HG02610 (cell line): ENCODE measurements at regions not wholly inside any gene's neighbourhood (a gene's known extent, or its start where the extent isn't known, plus 50 kb on each side); places are given as distances from the start of the nearest gene placed in this dataset.
"Not testable (repeated sequence)": the region's sequence is repeated elsewhere in the genome, so short reads cannot be mapped to it uniquely, and the experiment has no call there.

Experiments used
- ATAC-seq: cut with Tn5 transposase; IDR thresholded peaks from one replicate; pipeline ENCODE4 v1.9.1; 2021; ENCODE audit warnings: mild to moderate bottlenecking, moderate library complexity; ENCODE audit not compliant: unreplicated experiment

DNA sequence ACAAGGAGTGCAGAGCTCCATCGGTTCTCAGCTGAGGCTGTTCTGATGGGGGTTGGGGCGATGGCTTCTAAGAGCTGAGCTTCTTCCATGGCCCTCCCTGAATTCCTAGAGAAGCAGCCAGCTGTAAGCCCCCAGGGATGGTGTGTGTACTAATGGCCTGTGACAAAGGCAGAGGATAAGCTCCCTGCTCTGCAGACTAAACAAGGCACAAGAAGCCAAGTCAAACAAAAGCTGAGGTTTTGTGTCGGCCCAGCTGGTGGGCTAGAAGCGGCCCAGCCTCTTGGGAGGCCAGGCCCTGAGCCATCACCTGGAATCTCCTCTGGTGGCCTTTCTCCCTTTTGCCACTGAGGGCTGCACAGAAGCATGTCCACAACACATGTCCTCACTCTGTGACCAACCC, 75.0 kb upstream of the XPA start:
- no peak for ATAC-seq

GRCh38 chr9:97773091-97773490, 76.0 kb upstream of the XPA start:
- no peak for ATAC-seq

- no peak for ATAC-seq
These were observed 76.6 kb upstream of the XPA start for GRCh38 chr9:97773723-97774122.

GRCh38 chr9:97774673-97775072, 77.5 kb upstream of the XPA start:
- no peak for ATAC-seq

DNA sequence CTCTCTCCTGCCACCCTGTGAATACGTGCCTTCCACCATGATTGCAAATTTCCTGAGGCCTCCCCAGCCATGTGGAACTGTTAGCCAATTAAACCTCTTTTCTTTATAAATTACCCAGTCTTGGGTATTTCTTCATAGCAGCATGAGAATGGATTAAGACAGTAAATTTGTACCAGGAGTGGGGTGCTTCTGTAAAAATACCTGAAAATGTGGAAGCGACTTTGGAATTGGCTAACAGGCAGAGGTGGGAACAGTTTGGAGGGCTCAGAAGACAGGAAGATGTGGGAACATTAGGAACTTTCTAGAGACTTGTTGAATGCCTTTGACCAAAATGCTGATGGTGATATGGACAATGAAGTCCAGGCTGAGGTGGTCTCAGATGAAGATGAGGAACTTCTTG, 74.3 kb upstream of the FOXE1 start:
- not testable (repeated sequence) for ATAC-seq

- no peak for ATAC-seq
These were observed 73.4 kb upstream of the FOXE1 start for GRCh38 chr9:97779608-97780007.

GRCh38 chr9:97781902-97782301, 71.1 kb upstream of the FOXE1 start:
- no peak for ATAC-seq

DNA sequence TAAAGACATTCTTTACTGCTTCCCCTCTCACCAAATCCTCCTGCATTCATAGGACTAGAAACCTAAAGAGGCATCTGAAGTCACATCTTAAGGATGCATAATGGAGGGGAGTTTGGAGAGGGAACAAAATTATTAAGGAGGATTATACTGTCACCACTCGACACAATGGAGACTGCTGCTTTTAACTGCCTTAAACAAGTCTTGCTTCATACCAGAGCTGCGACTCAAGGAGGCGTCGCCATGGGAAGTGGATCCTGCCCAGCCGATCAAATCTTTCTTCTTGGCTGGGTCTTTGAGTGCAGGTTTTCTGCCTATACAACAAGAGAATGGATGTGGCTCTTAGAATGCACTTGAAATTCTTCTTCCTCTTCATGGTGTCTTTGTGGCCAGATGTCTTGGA, 66.7 kb upstream of the FOXE1 start:
- ATAC-seq, result no peak

GRCh38 chr9:97787551-97787950, 65.5 kb upstream of the FOXE1 start:
- ATAC-seq, result no peak

DNA sequence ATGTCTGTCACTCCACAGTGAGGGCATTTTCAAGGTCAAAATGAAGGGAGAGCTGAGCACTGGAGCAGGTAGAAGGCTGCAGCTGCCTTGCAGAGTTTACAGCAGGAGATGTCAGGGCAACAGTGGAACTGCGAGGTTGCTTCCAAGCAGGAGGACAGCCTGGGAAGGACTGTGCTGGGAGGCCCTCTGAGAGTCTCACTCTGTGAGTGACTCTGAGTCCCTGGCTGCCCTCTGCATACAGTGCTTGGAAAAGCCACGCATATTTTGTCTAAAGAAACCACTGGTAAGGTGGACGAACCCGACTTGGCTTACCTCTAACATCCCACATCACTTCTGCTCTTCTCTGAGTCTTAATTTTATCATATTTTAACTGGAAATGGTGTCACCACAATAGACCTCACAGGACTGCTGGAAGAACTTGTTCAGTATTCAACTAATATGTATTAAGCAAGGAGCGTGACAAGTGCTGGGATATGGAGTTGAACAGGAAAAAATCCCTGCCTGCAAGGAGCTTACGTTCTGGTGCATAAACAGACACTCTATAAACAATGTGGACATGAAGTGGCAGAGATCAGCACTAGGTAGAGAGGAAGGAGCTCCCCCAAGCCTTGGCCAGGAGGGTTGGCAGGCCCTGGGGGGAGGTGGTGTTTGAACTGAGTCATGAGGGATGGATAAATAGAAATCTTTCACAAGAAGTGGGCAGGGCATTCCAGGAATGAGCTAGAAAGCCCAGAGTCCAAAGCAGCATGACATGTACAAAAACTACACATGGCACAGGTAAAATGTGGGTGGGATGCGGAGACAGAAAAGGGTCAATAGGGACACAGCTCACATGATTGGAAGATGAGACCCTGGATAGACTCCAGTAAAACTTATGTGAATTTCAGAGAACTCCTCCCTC, 64.0 kb upstream of the FOXE1 start:
- ATAC-seq, result no peak

- ATAC-seq, result no peak
These were observed 62.5 kb upstream of the FOXE1 start for GRCh38 chr9:97790542-97790941.

DNA sequence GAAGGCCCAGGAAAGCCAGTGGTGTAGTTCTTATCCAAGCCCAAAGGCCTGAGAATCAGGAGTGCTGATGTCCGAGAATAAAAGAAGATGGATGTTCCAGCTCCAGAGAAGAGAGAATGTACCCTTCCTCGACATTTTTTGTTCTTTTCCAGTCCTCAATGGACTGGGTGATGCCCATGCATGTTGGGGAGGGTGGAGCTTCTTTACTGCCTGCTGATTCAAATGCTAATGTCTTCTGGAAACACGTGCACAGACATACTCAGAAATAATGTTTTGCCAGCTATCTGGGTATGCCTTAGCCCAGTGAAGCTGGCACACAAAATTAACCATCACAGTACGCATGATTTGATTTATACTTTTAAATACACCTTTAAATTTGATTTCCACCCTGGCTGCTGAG, 61.5 kb upstream of the FOXE1 start:
- ATAC-seq, result no peak

DNA sequence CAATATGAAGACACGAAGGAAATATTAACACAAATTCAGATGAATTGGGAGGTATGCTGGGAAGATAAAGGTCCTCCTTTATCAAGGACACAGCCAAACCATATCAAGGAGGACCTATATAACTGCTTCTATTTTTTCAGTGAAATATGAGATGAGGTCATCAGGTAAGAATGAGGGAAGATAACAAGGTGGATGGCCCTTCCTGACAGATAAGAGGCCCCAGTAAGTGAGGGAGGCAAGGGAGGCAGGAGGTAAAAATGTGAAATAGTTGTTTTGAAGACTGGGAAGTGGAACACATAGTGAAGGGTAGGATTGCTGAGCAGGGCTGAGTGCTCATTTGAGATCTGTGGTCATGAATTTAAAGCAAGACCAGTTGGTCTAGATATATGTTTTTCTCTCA, 60.0 kb upstream of the FOXE1 start:
- ATAC-seq, result no peak

GRCh38 chr9:97794666-97795065, 58.4 kb upstream of the FOXE1 start:
- ATAC-seq, result no peak

- ATAC-seq, result not testable (repeated sequence)
These were observed 56.9 kb upstream of the FOXE1 start for GRCh38 chr9:97796176-97796575.

DNA sequence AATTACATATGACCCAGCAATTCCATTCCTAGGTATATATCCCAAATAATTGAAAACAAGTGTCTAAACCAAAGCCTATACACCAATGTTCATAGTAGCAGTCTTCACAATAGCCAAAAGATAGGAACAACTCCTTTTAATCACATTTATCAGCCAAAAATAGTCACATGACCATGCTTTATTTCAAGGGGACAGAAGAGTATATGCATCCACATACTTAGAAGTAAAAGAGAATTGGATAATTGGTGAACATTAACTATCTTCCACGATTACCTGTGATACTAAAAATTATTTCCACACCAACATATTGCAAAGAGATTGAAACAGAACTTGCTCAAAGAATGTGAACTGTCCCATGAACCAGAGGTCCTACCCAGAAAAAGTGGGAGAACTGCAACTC, 51.8 kb upstream of the FOXE1 start:
- ATAC-seq, result no peak

DNA sequence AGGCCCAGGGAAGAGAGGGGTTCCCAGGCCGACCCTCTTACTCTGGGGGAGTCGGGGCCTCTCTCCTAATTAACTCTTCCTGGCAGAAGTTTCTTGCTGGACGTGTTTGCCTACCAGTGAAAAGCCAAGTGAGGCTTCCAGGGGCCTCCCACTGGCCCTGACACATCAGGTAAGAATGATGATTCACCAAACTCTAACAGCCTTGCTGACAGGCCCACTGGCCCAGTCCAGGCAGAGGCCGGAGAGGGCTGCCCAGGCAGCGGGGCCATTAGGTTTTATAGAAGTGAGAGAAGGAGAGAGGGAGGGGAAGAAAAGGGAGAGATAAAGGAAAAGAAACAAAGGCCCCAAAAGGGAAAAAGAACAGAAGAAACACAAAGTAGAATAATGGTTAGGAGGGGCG, 50.8 kb upstream of the FOXE1 start:
- no peak for ATAC-seq

DNA sequence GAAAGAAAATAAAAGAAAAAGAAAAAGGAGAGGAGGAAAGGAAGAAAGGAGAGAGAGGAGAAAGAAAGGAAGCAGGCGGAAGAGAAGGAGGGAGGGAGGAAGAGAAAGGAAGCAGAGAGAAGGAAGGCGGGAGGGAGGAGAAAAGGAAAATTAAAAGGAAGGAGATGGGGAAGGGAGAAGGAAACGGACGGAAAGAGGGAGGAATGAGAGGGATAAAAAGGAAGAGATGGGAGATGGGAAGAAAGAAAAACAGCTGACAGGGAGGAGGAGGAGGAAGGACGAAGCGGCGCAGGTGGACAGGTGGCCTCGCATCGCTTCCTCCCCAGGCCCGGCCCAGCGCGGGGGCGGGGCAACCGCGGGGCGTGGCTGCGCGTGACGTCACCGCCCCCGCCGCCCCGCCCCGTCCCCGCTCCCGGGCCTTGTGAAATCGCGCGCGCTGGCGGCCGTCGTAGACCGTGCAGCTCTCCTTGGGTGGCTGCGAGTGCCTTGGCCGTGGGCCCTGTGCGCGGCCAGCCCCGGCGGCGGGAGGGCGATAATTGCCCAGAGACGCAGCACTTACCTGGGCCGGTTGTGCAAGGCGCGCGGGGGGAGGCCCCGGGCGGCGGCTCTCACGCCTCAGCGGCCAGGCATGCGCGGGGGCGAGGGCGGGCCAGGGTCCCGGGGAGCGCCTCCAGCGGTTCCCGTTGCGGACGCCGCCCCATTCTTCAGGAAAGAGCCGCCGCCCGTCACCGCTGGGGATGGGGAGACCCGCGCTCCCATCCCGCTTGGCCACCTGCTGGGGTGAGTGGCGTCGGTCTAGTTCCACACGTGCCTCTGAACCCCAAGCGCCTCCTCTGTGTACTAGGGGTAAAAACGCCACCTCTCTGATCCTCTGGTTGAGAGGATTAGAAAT, 49.6 kb upstream of the FOXE1 start:
- ATAC-seq, result peak; percentile 85
